ENCODE measurements at regions not wholly inside any gene's neighbourhood (a gene's known extent, or its start where the extent isn't known, plus 50 kb on each side); places are given as distances from the start of the nearest gene placed in this dataset.

DNA sequence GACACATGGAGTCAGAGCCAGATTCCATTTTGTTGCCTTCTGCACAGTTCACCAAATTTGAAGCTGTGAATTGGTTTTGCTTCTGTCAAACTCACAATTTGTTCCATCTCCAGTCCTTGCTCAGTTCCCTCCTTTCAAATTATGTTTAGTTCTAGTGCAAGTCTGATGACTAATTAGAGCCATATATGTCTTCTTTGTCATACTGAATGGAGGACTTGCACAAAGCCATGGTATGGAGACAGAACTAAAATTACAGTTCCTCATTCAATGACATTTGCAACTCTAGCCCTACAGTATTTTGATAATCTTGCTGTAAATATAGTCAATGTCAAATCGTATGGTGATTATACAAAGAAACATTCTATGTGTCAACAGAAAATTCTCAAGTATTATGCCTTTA, 936.9 kb upstream of the CELF4 start:
- Histone ChIP-seq H2BK5ac (ENCODE audit: low read depth, low read length) (no peak overlapping the region), H3K4me1 (replicated peaks in 1 of 4; ENCODE audit: control insufficient read depth in 3 of 4, insufficient read depth in 4 of 4, low read length in 3 of 4) (no peaks in the 10 kb centered on the region), H2BK120ac (replicated peaks; ENCODE audit: low read depth, low read length) (no peak overlapping the region), H3K14ac (ENCODE audit: insufficient read length) (no peak overlapping the region), H3K4me3 (ENCODE audit: extremely low read depth in 1 of 4, insufficient read depth in 2 of 4, low read depth in 3 of 4, low read length in 4 of 4) (no peak overlapping the region), H3K27ac (ENCODE audit: low read depth, low read length) (no peak overlapping the region), H2AK5ac (ENCODE audit: low read depth, low read length) (no peak overlapping the region), H4K5ac (ENCODE audit: insufficient read length, low read depth, low read length) (no peak overlapping the region), H4K91ac (replicated peaks; ENCODE audit: insufficient read length, low read length) (no peak overlapping the region), H2BK20ac (ENCODE audit: low read length) (no peak overlapping the region), H4K20me1 (replicated peaks in 1 of 2; ENCODE audit: control insufficient read depth in 1 of 2, insufficient read depth in 2 of 2, low read length in 2 of 2) (no peaks in the 10 kb centered on the region), H3K79me1 (ENCODE audit: low read depth, low read length) (no peaks in the 10 kb centered on the region), H3K27me3 (replicated peaks in 1 of 4; ENCODE audit: control insufficient read depth in 3 of 4, extremely low read depth in 1 of 4, insufficient read depth in 3 of 4, low read length in 3 of 4) (no peaks in the 10 kb centered on the region), H3K23me2 (ENCODE audit: low read depth, low read length) (no peaks in the 10 kb centered on the region), H2BK15ac (ENCODE audit: low read length) (no peak overlapping the region), H4K8ac (ENCODE audit: extremely low read depth, insufficient read depth, low read length) (no peak overlapping the region), H3K4me2 (ENCODE audit: insufficient read depth in 1 of 2, low read depth in 2 of 2, low read length in 2 of 2) (no peak overlapping the region), H3K18ac (ENCODE audit: extremely low read depth, low read length) (no peak overlapping the region), H3K9ac (replicated peaks in 1 of 4; ENCODE audit: extremely low read depth in 1 of 4, low read depth in 3 of 4, low read length in 3 of 4) (no peak overlapping the region), H3K23ac (ENCODE audit: insufficient read length) (no peak overlapping the region), H3K9me3 (ENCODE audit: insufficient read depth in 2 of 2, low read depth in 1 of 2, low read length in 1 of 2) (no peaks in the 10 kb centered on the region), H2BK12ac (ENCODE audit: low read depth, low read length) (no peak overlapping the region), H3K4ac (replicated peaks; ENCODE audit: insufficient read length, low read depth, low read length) (no peak overlapping the region), H3K56ac (replicated peaks; ENCODE audit: insufficient read length, low read depth, low read length) (no peak overlapping the region), H2AFZ (ENCODE audit: low read length) (no peak overlapping the region), H3K79me2 (ENCODE audit: control insufficient read depth in 1 of 2, insufficient read depth in 2 of 2, low read length in 2 of 2) (no peaks in the 10 kb centered on the region), H3K36me3 (ENCODE audit: control insufficient read depth in 2 of 4, insufficient read depth in 4 of 4, low read length in 3 of 4) (no peaks in the 10 kb centered on the region)
- TF ChIP-seq CHD2 (IDR thresholded peaks at IDR 0.05; ENCODE audit: low read length) (no peak), POU5F1 (IDR thresholded peaks at IDR 0.05; ENCODE audit: low read depth, low read length) (no peak), SP2 (IDR thresholded peaks at IDR 0.05; ENCODE audit: low read length) (no peak), EZH2 (IDR thresholded peaks at IDR 0.05; ENCODE audit: low read depth, low read length, severe bottlenecking) (no peak), SP4 (IDR thresholded peaks at IDR 0.05; ENCODE audit: low read length) (no peak), YY1 (IDR thresholded peaks at IDR 0.05; ENCODE audit: low read depth, low read length) (no peak), ASH2L (IDR thresholded peaks at IDR 0.05; ENCODE audit: low read length) (no peak), RXRA (IDR thresholded peaks at IDR 0.05; ENCODE audit: insufficient read depth, low read depth, low read length) (no peak), RFX5 (IDR thresholded peaks at IDR 0.05; ENCODE audit: borderline replicate concordance, low read depth, low read length) (no peak), SP1 (IDR thresholded peaks at IDR 0.05; ENCODE audit: low read depth, low read length) (no peak)
- no peak for FAIRE-seq
- CTCF ChIA-PET (ENCODE audit: partially characterized antibody), result no interaction called here
- 88% methylated on average over 1 of the region's 1 CpG; no CpG with 5 or more reads in 1 of the 2 experiments for WGBS, 2 experiments (ENCODE audit: extremely low coverage in 1 of 2, insufficient coverage in 1 of 2, insufficient read length in 1 of 2, insufficient replicate concordance in 2 of 2, low coverage in 1 of 2, low lambda C conversion rate in 2 of 2, missing lambda C conversion rate in 1 of 2)
- no peak for DNase-seq (ENCODE audit: low read depth in 1 of 2, low spot score in 2 of 2)
- POLR2A ChIA-PET (ENCODE audit: partially characterized antibody), result no interaction called here

Measured in H1 (cell line).